ENCODE measurements at regions not wholly inside any gene's neighbourhood (a gene's known extent, or its start where the extent isn't known, plus 50 kb on each side); places are given as distances from the start of the nearest gene placed in this dataset.
"Not testable (repeated sequence)": the region's sequence is repeated elsewhere in the genome, so short reads cannot be mapped to it uniquely, and the experiment has no call there.

GRCh38 chr10:33036670-33037069 is 78.6 kb upstream of the ITGB1 start:
- DNase-seq (ENCODE audit: low spot score): no peak

- no peak for DNase-seq (ENCODE audit: low spot score)
These were observed 77.4 kb upstream of the ITGB1 start for GRCh38 chr10:33035411-33035810.

GRCh38 chr10:33034931-33035330 is 76.9 kb upstream of the ITGB1 start:
- DNase-seq (ENCODE audit: low spot score): no peak

GRCh38 chr10:33032654-33033151 is 74.7 kb upstream of the ITGB1 start:
- DNase-seq (ENCODE audit: low spot score): peak; percentile 30

- DNase-seq (ENCODE audit: low spot score): no peak
These were observed 74.0 kb upstream of the ITGB1 start for GRCh38 chr10:33031815-33032653.

- no peak for DNase-seq (ENCODE audit: low spot score)
These were observed 73.1 kb upstream of the ITGB1 start for GRCh38 chr10:33031171-33031570.

GRCh38 chr10:33028515-33028914 is 70.5 kb upstream of the ITGB1 start:
- DNase-seq (ENCODE audit: low spot score): peak; percentile 70

- DNase-seq (ENCODE audit: low spot score): no peak
These were observed 69.1 kb upstream of the ITGB1 start for GRCh38 chr10:33027088-33027487.

- DNase-seq (ENCODE audit: low spot score): no peak
These were observed 68.4 kb upstream of the ITGB1 start for GRCh38 chr10:33026422-33026821.

GRCh38 chr10:33025910-33026309 is 67.9 kb upstream of the ITGB1 start:
- DNase-seq (ENCODE audit: low spot score): no peak

- DNase-seq (ENCODE audit: low spot score): no peak
These were observed 67.0 kb upstream of the ITGB1 start for GRCh38 chr10:33025039-33025438.

GRCh38 chr10:33022691-33023090 is 64.7 kb upstream of the ITGB1 start:
- no peak for DNase-seq (ENCODE audit: low spot score)

GRCh38 chr10:33022090-33022489 is 64.1 kb upstream of the ITGB1 start:
- no peak for DNase-seq (ENCODE audit: low spot score)

- DNase-seq (ENCODE audit: low spot score): no peak
These were observed 59.0 kb upstream of the ITGB1 start for GRCh38 chr10:33016988-33017387.

- DNase-seq (ENCODE audit: low spot score): no peak
These were observed 57.9 kb upstream of the ITGB1 start for GRCh38 chr10:33015761-33016547.

- not testable (repeated sequence) for DNase-seq (ENCODE audit: low spot score)
These were observed 55.3 kb upstream of the ITGB1 start for GRCh38 chr10:33013331-33013730.

GRCh38 chr10:33012306-33012705 is 54.3 kb upstream of the ITGB1 start:
- no peak for DNase-seq (ENCODE audit: low spot score)

- DNase-seq (ENCODE audit: low spot score): peak; percentile 77
These were observed 52.4 kb upstream of the ITGB1 start for GRCh38 chr10:33010132-33011037.

- no peak for DNase-seq (ENCODE audit: low spot score)
These were observed 51.5 kb upstream of the ITGB1 start for GRCh38 chr10:33009244-33010131.

GRCh38 chr10:33008499-33009243 is 50.6 kb upstream of the ITGB1 start:
- DNase-seq (ENCODE audit: low spot score): peak; percentile 83
